IPS-15b (cell line): ENCODE measurements at regions not wholly inside any gene's neighbourhood (a gene's known extent, or its start where the extent isn't known, plus 50 kb on each side); places are given as distances from the start of the nearest gene placed in this dataset.

Experiments used
- H3K27me3 ChIP-seq: one replicate; pipeline ENCODE4 v1.6.1; 2013; ENCODE audit warnings: low read length; ENCODE audit not compliant: control insufficient read depth, insufficient read depth
- H3K36me3 ChIP-seq: one replicate; pipeline ENCODE4 v1.6.1; 2013; ENCODE audit warnings: low read length; ENCODE audit not compliant: control insufficient read depth, insufficient read depth
- H3K4me1 ChIP-seq: one replicate; pipeline ENCODE4 v1.6.1; 2013; ENCODE audit warnings: mild to moderate bottlenecking, low read length; ENCODE audit not compliant: control insufficient read depth, insufficient read depth
- H3K4me3 ChIP-seq: one replicate; pipeline ENCODE4 v1.5.1; 2013; ENCODE audit warnings: low read depth, low read length
- H3K9ac ChIP-seq: one replicate; pipeline ENCODE4 v1.6.1; 2013; ENCODE audit warnings: low read depth, mild to moderate bottlenecking, low read length
- H3K9me3 ChIP-seq: one replicate; pipeline ENCODE4 v1.6.1; 2013; ENCODE audit warnings: mild to moderate bottlenecking, low read length; ENCODE audit not compliant: control insufficient read depth, insufficient read depth

- Histone ChIP-seq H3K9ac (no peak overlapping the region), H3K36me3 (no peaks in the 10 kb centered on the region), H3K27me3 (no peaks in the 10 kb centered on the region), H3K4me1 (peaks cover 4% of the 10 kb centered on the region), H3K9me3 (no peaks in the 10 kb centered on the region), H3K4me3 (no peak overlapping the region)
Observed at GRCh38 chr2:62296034-62296831, 100.3 kb downstream of the B3GNT2 start.

- Histone ChIP-seq H3K4me3 (no peak overlapping the region), H3K4me1 (peaks cover 4% of the 10 kb centered on the region)
Observed at GRCh38 chr2:62293490-62294271, 97.8 kb downstream of the B3GNT2 start.

DNA sequence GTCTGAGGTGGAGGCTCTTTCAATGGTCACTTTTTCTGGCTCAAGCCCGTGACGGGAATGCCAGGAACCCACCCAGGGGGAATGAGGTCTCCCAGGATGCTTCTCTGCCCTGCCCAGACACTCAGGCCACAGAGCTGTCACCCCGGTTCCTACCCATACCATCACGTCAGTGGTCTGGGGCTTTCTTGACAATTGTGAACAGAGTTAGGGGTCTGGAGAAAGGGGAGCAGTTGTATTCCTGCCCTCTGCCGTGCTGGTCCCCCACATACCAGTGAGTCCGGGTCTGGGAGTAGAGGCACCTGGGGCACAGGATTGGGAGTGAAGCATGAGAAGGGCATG, 97.2 kb downstream of the B3GNT2 start:
- Histone ChIP-seq H3K27me3 (no peaks in the 10 kb centered on the region), H3K36me3 (no peaks in the 10 kb centered on the region), H3K4me3 (no peak overlapping the region), H3K4me1 (peaks cover 4% of the 10 kb centered on the region), H3K9ac (peak overlapping the region; percentile 26), H3K9me3 (no peaks in the 10 kb centered on the region)

More at GRCh38 chr2:62293490-62294271, 97.8 kb downstream of the B3GNT2 start:
- Histone ChIP-seq H3K27me3 (no peaks in the 10 kb centered on the region), H3K9ac (peak overlapping the region; percentile 26), H3K36me3 (no peaks in the 10 kb centered on the region), H3K9me3 (no peaks in the 10 kb centered on the region)

- Histone ChIP-seq H3K4me1 (peaks cover 4% of the 10 kb centered on the region), H3K9me3 (no peaks in the 10 kb centered on the region), H3K36me3 (no peaks in the 10 kb centered on the region), H3K4me3 (no peak overlapping the region), H3K27me3 (no peaks in the 10 kb centered on the region), H3K9ac (no peak overlapping the region)
Observed at GRCh38 chr2:62292190-62292589, 96.3 kb downstream of the B3GNT2 start.

- H3K9ac ChIP-seq: no peak overlapping the region
- H3K27me3 ChIP-seq: no peaks in the 10 kb centered on the region
- H3K4me3 ChIP-seq: no peak overlapping the region
- peaks cover 4% of the 10 kb centered on the region for H3K4me1 ChIP-seq
- no peaks in the 10 kb centered on the region for H3K9me3 ChIP-seq
- no peaks in the 10 kb centered on the region for H3K36me3 ChIP-seq
Observed at GRCh38 chr2:62291517-62292137, 95.7 kb downstream of the B3GNT2 start.

DNA sequence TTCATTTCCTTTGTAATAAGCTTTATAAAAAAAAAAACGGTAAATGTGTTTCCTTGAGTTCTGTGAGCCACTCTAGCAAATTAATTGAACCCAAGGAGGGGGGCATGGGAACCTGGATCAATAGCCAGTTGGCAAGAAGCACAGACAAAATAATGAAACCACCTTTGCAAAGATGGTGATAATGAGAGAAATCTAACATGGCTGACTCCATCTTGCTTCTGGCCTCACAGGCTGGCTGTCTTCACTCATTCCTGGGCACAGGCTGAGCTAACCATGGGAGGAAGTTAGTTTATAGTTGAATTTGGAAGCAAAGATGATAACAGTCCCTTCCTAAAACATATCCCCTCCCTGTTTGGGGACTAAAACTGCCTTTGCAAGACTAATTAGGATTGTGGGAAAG, 95.1 kb downstream of the B3GNT2 start:
- peaks cover 4% of the 10 kb centered on the region for H3K4me1 ChIP-seq
- no peak overlapping the region for H3K4me3 ChIP-seq
- no peak overlapping the region for H3K9ac ChIP-seq

GRCh38 chr2:62287899-62288880, 92.3 kb downstream of the B3GNT2 start:
- H3K4me1 ChIP-seq: no peaks in the 10 kb centered on the region
- H3K9me3 ChIP-seq: no peaks in the 10 kb centered on the region
- H3K36me3 ChIP-seq: no peaks in the 10 kb centered on the region
- H3K9ac ChIP-seq: no peak overlapping the region
- no peak overlapping the region for H3K4me3 ChIP-seq
- H3K27me3 ChIP-seq: no peaks in the 10 kb centered on the region

More for the DNA sequence above, 95.1 kb downstream of the B3GNT2 start:
- no peaks in the 10 kb centered on the region for H3K36me3 ChIP-seq
- no peaks in the 10 kb centered on the region for H3K9me3 ChIP-seq
- H3K27me3 ChIP-seq: no peaks in the 10 kb centered on the region

GRCh38 chr2:62287282-62287681, 91.4 kb downstream of the B3GNT2 start:
- Histone ChIP-seq H3K9me3 (no peaks in the 10 kb centered on the region), H3K36me3 (no peaks in the 10 kb centered on the region), H3K4me1 (no peaks in the 10 kb centered on the region), H3K4me3 (no peak overlapping the region), H3K9ac (no peak overlapping the region), H3K27me3 (no peaks in the 10 kb centered on the region)

GRCh38 chr2:62286089-62286785, 90.3 kb downstream of the B3GNT2 start:
- H3K4me3 ChIP-seq: no peak overlapping the region
- no peak overlapping the region for H3K9ac ChIP-seq
- no peaks in the 10 kb centered on the region for H3K9me3 ChIP-seq
- H3K36me3 ChIP-seq: no peaks in the 10 kb centered on the region
- H3K27me3 ChIP-seq: no peaks in the 10 kb centered on the region
- no peaks in the 10 kb centered on the region for H3K4me1 ChIP-seq

DNA sequence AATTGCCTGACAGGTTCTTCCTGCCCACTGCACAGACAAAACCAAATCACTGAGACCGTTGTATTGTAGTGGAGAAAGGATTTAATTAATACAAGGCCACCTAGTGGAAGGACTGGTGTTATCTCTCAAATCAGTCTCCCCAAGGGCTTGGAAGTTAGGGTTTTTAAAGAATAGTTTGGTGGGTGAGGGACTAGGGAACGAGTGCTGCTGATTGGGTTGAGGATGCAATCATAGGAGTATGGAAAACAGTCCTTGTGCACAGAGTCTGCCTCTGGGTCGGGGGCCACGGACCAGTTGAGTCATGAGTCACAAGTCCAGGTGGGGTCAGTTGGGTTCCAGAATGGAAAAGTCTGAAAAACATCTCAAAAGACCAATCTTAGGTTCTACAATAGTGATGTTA, 89.1 kb downstream of the B3GNT2 start:
- H3K4me1 ChIP-seq: no peaks in the 10 kb centered on the region
- H3K9me3 ChIP-seq: peaks cover 4% of the 10 kb centered on the region
- no peaks in the 10 kb centered on the region for H3K36me3 ChIP-seq
- H3K9ac ChIP-seq: no peak overlapping the region
- no peak overlapping the region for H3K4me3 ChIP-seq
- no peaks in the 10 kb centered on the region for H3K27me3 ChIP-seq
